ENCODE measurements at regions not wholly inside any gene's neighbourhood (a gene's known extent, or its start where the extent isn't known, plus 50 kb on each side); places are given as distances from the start of the nearest gene placed in this dataset.

GRCh38 chr12:123085730-123086487 lies 65.0 kb downstream of the PITPNM2 start:
- H3K27ac Mint-ChIP-seq = no peak overlapping the region
- H3K36me3 Mint-ChIP-seq = peaks cover 4 to 5% of the 10 kb centered on the region in 2 donors
- ATAC-seq (replicated peaks) = peak; percentile 51 to 52
- no peaks in the 10 kb centered on the region for H3K27me3 Mint-ChIP-seq
- no peaks in the 10 kb centered on the region for H3K9me3 Mint-ChIP-seq
- no peak overlapping the region for H3K4me3 Mint-ChIP-seq
- DNase-seq = no peak
- peaks cover 50 to 89% of the 10 kb centered on the region in 2 donors for H3K4me1 Mint-ChIP-seq

DNA sequence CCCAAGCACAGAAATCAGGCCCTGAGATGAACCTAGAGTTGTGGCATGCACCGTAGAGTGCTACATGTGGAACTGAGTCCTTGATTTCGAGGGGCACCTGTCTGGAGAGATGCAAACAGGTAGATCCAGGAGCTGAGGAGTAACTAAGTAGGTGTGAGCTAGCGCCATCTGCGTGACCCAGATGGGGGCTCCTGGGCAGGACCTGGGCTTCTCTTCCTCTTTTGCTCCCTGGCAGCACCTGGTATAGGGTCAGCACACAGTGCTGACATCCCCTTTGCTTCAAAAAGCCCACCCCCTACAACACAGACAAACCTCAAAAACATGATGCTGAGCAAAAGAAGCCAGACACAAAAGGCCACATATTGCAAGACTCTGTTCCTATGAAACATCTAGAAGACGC lies 65.8 kb downstream of the PITPNM2 start:
- ATAC-seq (replicated peaks) (peak; percentile 12 to 35), DNase-seq (no peak)
- peaks cover 49 to 90% of the 10 kb centered on the region in 2 donors for H3K4me1 Mint-ChIP-seq
- peak overlapping the region; percentile 26 for H3K27ac Mint-ChIP-seq
- H3K9me3 Mint-ChIP-seq = no peaks in the 10 kb centered on the region
- no peaks in the 10 kb centered on the region for H3K27me3 Mint-ChIP-seq
- peaks cover 4 to 5% of the 10 kb centered on the region in 2 donors for H3K36me3 Mint-ChIP-seq
- peak overlapping the region in 1 of 2 donors; percentile 18 for H3K4me3 Mint-ChIP-seq

- ATAC-seq (replicated peaks) (peak; percentile 75 to 77), DNase-seq (peak; percentile 13)
- H3K27ac Mint-ChIP-seq = peak overlapping the region; percentile 96
- no peaks in the 10 kb centered on the region for H3K9me3 Mint-ChIP-seq
- no peaks in the 10 kb centered on the region for H3K36me3 Mint-ChIP-seq
- peaks cover 42 to 78% of the 10 kb centered on the region in 2 donors for H3K4me1 Mint-ChIP-seq
- H3K27me3 Mint-ChIP-seq = no peaks in the 10 kb centered on the region
- H3K4me3 Mint-ChIP-seq = peak overlapping the region; percentile 63 to 72
These were observed 67.0 kb downstream of the PITPNM2 start for GRCh38 chr12:123083661-123084571.

GRCh38 chr12:123080634-123081033 lies 70.3 kb downstream of the PITPNM2 start:
- H3K27ac Mint-ChIP-seq = no peak overlapping the region
- H3K9me3 Mint-ChIP-seq = no peaks in the 10 kb centered on the region
- no peak for DNase-seq
- H3K4me3 Mint-ChIP-seq = no peak overlapping the region
- no peaks in the 10 kb centered on the region for H3K36me3 Mint-ChIP-seq
- peaks cover 47 to 78% of the 10 kb centered on the region in 2 donors for H3K4me1 Mint-ChIP-seq
- no peak for ATAC-seq (replicated peaks)
- H3K27me3 Mint-ChIP-seq = no peaks in the 10 kb centered on the region

GRCh38 chr12:123078531-123079155 lies 72.2 kb downstream of the PITPNM2 start:
- H3K27me3 Mint-ChIP-seq = no peaks in the 10 kb centered on the region
- H3K27ac Mint-ChIP-seq = no peak overlapping the region
- DNase-seq (no peak), ATAC-seq (replicated peaks) (no peak)
- H3K4me1 Mint-ChIP-seq = peaks cover 47 to 78% of the 10 kb centered on the region in 2 donors
- no peaks in the 10 kb centered on the region for H3K36me3 Mint-ChIP-seq
- H3K9me3 Mint-ChIP-seq = no peaks in the 10 kb centered on the region
- no peak overlapping the region for H3K4me3 Mint-ChIP-seq

DNA sequence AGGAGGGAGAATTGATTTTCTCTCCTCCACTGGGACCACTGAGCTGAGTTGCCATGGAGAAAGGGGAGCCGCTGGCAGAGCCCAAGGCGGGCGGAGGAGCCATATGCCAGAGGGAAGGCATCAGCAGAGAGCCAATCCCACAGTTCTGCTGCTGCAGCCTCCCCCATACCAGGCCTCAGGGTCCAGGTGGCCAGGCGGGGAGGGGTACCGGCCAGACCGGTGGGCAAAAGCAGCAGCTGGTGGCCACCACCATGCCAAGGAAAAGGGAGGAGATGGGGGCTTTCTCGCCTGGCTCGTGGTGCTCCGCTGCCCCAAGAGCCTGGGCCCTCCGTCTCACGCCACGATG lies 72.8 kb downstream of the PITPNM2 start:
- H3K9me3 Mint-ChIP-seq = no peaks in the 10 kb centered on the region
- DNase-seq = no peak
- H3K36me3 Mint-ChIP-seq = peaks cover 0 to 2% of the 10 kb centered on the region in 2 donors
- H3K4me1 Mint-ChIP-seq = peaks cover 46 to 78% of the 10 kb centered on the region in 2 donors
- no peak overlapping the region for H3K4me3 Mint-ChIP-seq
- no peaks in the 10 kb centered on the region for H3K27me3 Mint-ChIP-seq
- H3K27ac Mint-ChIP-seq = no peak overlapping the region
- ATAC-seq (replicated peaks) = no peak

DNA sequence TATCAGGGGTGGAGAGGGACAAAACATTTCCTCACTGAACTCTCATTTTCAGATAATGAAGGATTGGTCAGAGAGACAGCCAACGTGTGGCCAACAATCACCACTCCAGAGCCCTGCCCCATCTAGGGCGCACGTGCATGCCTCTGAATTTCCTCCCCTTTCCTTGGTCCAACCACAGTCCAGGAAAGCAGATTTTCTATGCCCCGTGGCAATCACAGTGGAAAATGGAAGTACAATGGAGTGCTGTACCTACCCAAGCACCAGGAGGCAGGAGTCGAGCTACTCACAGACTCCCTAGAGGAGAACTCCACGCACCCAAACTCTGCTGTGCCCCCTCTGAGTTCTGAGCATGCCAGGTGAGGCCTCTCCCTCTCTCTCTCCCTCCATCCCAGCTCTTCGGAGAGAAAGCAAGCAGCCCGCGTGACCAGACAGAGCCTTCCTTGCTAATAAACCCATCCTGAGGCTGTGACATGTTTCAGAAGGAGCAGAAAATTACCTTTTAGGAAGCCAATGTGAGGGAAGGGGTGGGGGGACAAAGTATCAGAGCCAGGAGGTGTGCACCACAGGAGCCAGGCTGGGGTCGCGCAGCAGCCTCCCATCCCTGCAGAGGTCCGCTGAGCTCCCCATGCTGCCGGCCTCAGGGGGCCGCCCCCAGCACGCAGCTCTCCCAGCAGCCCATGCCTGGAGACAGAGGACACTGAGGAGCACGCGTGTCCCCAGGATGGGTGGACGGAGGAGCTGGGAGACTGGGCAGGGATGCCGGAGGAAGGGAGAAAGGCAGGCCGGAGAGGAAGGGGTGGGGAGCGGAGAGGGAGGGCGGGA lies 73.4 kb downstream of the PITPNM2 start:
- H3K4me3 Mint-ChIP-seq = no peak overlapping the region
- peaks cover 43 to 75% of the 10 kb centered on the region in 2 donors for H3K4me1 Mint-ChIP-seq
- H3K27ac Mint-ChIP-seq = peak overlapping the region; percentile 93

GRCh38 chr12:123076604-123077297 lies 74.1 kb downstream of the PITPNM2 start:
- peak; percentile 84 to 90 for ATAC-seq (replicated peaks)
- Mint-ChIP-seq H3K9me3 (no peaks in the 10 kb centered on the region), H3K36me3 (peaks cover 0 to 2% of the 10 kb centered on the region in 2 donors), H3K27me3 (no peaks in the 10 kb centered on the region), H3K27ac (peak overlapping the region; percentile 93), H3K4me3 (peak overlapping the region; percentile 18 to 36), H3K4me1 (peaks cover 42 to 67% of the 10 kb centered on the region in 2 donors)
- peak; percentile 19 for DNase-seq

More for the DNA sequence above, 73.4 kb downstream of the PITPNM2 start:
- DNase-seq = no peak
- no peak for ATAC-seq (replicated peaks)
- Mint-ChIP-seq H3K9me3 (no peaks in the 10 kb centered on the region), H3K27me3 (no peaks in the 10 kb centered on the region), H3K36me3 (peaks cover 0 to 2% of the 10 kb centered on the region in 2 donors)

DNA sequence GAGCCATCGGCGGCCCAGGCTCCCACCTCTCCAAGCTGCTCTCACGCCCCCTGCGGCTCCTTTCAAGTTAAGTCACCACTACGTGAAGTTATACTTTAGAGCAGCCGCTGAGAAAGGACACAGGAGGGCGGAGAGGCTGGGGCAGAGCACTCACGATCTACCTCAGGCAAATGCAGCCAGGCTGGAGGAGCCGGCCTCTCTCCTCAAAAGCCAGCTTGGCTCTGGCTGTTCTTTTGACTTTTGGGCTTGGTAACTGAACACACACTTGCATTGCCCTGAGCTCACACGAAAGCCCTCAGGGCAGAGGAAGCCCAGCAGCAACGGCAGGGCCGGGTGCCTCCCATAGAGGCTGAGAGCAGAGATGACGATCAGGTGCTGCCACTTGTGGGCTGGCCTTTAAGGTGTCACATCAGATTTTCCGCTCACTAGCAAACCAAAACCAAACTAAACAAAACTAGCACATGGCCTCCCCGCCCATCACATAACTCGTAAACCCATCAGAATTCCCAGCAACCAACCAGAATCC lies 75.2 kb downstream of the PITPNM2 start:
- no peaks in the 10 kb centered on the region for H3K27me3 Mint-ChIP-seq
- peak overlapping the region; percentile 93 for H3K27ac Mint-ChIP-seq
- DNase-seq = peak; percentile 58
- peaks cover 0 to 2% of the 10 kb centered on the region in 2 donors for H3K36me3 Mint-ChIP-seq
- peaks cover 40 to 57% of the 10 kb centered on the region in 2 donors for H3K4me1 Mint-ChIP-seq
- peak overlapping the region; percentile 60 to 74 for H3K4me3 Mint-ChIP-seq
- H3K9me3 Mint-ChIP-seq = no peaks in the 10 kb centered on the region
- peak; percentile 88 to 92 for ATAC-seq (replicated peaks)

DNA sequence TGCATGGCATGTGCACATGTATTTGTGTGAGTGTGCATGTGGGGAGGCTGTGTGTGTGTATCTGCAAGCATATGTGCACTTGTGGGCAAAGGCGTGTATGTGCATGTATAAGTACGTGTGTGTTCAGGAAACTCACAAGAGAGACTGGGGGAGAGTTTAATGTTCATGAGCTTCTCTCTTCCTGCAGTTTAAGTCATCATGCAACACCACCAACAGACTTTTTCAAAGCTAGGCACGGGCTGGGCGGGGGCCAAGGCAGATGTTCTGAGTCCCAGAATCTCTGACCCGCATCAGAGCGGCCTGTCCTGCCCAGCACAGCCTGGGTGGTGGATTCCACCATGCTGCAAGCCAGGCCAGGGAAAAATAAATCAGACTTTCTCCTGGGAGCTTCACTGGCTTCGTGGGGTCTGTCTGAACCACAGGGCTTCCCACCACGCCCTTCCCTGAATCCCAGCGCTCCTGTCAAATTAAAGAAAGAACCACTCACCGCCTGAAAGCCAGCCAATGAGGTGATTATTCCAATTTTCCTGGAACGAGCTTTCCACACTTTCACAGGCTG lies 75.7 kb downstream of the PITPNM2 start:
- peaks cover 0 to 2% of the 10 kb centered on the region in 2 donors for H3K36me3 Mint-ChIP-seq
- DNase-seq (no peak), ATAC-seq (replicated peaks) (no peak)
- H3K27ac Mint-ChIP-seq = peak overlapping the region; percentile 93
- H3K4me1 Mint-ChIP-seq = peaks cover 40 to 53% of the 10 kb centered on the region in 2 donors
- H3K4me3 Mint-ChIP-seq = peak overlapping the region; percentile 60 to 74
- no peaks in the 10 kb centered on the region for H3K27me3 Mint-ChIP-seq
- H3K9me3 Mint-ChIP-seq = no peaks in the 10 kb centered on the region

DNA sequence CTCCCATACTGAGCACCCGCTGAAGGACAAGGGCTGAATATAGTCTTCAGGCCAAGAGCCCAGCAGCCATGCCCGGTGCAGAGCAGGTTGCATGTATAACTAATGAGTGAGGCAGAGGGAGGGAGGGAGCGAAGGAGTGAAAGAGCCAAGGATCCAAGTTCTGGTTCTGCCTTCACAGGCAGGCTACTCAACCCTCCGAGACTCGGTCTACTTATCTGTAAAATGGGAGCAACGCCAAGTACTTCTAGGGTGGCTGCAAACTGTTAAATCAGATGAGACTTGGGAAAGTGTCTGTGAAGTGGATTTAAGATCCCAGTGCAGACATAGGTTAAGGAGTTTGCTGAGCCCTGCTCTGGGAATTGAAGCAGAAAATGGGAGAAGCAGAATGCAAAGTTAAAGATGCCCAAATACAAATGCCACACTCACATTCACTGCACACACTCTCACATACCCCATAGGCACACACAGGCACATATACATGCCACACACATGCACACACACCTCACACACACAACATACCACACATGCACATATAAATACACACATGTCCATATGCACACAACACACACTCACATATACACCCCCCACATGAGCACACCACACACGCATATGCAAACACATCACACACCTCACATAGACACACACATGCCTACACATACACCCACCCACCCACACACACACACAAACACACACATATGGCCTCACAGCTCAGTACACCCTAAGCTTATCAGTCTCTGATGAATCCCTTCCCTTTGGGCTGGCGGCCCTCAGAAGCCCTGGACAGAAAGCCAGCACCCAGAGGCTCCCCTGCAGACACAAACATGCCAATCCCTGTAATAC lies 76.7 kb downstream of the PITPNM2 start:
- no peak for DNase-seq
- H3K4me1 Mint-ChIP-seq = peaks cover 40 to 56% of the 10 kb centered on the region in 2 donors
- no peaks in the 10 kb centered on the region for H3K9me3 Mint-ChIP-seq
- H3K36me3 Mint-ChIP-seq = peaks cover 0 to 2% of the 10 kb centered on the region in 2 donors
- no peaks in the 10 kb centered on the region for H3K27me3 Mint-ChIP-seq
- no peak for ATAC-seq (replicated peaks)
- no peak overlapping the region for H3K4me3 Mint-ChIP-seq
- no peak overlapping the region for H3K27ac Mint-ChIP-seq

- Mint-ChIP-seq H3K9me3 (no peaks in the 10 kb centered on the region), H3K36me3 (peaks cover 0 to 2% of the 10 kb centered on the region in 2 donors), H3K27me3 (no peaks in the 10 kb centered on the region), H3K27ac (no peak overlapping the region), H3K4me1 (peaks cover 37 to 56% of the 10 kb centered on the region in 2 donors), H3K4me3 (no peak overlapping the region)
- ATAC-seq (replicated peaks) (no peak), DNase-seq (no peak)
These were observed 77.6 kb downstream of the PITPNM2 start for GRCh38 chr12:123073292-123073691.

Measured in stimulated activated naive B cell treated with anti-CD40 and anti-IgM and Interleukin-4, amounts not matched to agents 10 μg/mL and 1 μg/mL and 100 μg/mL, for 72 hours (primary cell).